CD4-positive, alpha-beta memory T cell (primary cell): ENCODE measurements at regions not wholly inside any gene's neighbourhood (a gene's known extent, or its start where the extent isn't known, plus 50 kb on each side); places are given as distances from the start of the nearest gene placed in this dataset.
"Not testable (repeated sequence)": the region's sequence is repeated elsewhere in the genome, so short reads cannot be mapped to it uniquely, and the experiment has no call there.

Source experiments
- CTCF ChIA-PET: fragments of 350-600 bp; sonication (Branson Sonifier 250); formaldehyde crosslinking; loops from one replicate; lab custom pipeline; 2021; ENCODE audit warnings: inconsistent platforms; ENCODE audit not compliant: partially characterized antibody; lab: Charles Lee
- POLR2A ChIA-PET: fragments of 350-600 bp; sonication (Branson Sonifier 250); formaldehyde crosslinking; loops from one replicate; lab custom pipeline; 2021; ENCODE audit not compliant: partially characterized antibody; lab: Charles Lee
- DNase-seq, 5 donors: peaks; one replicate each; pipeline versions ENCODE4 v3.0.0 to v3.0.0-alpha.2; 2020 to 2022; ENCODE audit warnings: mixed read lengths in 1 of 5
- H3K27ac ChIP-seq: one replicate; pipeline ENCODE4 v1.7.0; 2013; ENCODE audit warnings: low read depth, low read length
- H3K27me3 ChIP-seq: 2 replicates; pipeline ENCODE4 v1.7.0; 2013; ENCODE audit warnings: mild to moderate bottlenecking, low read length, moderate library complexity; ENCODE audit not compliant: insufficient read depth
- H3K36me3 ChIP-seq: 2 replicates; pipeline ENCODE4 v1.7.0; 2013; ENCODE audit warnings: mild to moderate bottlenecking, low read length, moderate library complexity; ENCODE audit not compliant: insufficient read depth
- H3K4me1 ChIP-seq: 2 replicates; pipeline ENCODE4 v1.7.0; 2013; ENCODE audit warnings: mild to moderate bottlenecking, low read length, moderate library complexity; ENCODE audit not compliant: insufficient read depth
- H3K4me3 ChIP-seq, 2 donors: one replicate each; pipeline ENCODE4 v1.7.0; 2013; ENCODE audit warnings: low read length in 2 of 2, mild to moderate bottlenecking in 1 of 2
- H3K9me3 ChIP-seq, 2 donors: one replicate each; pipeline ENCODE4 v1.7.0; 2013; ENCODE audit warnings: low read length in 2 of 2, control low read depth in 1 of 2; ENCODE audit not compliant: control insufficient read depth in 1 of 2
- H3K27ac Mint-ChIP-seq, 7 donors: one replicate each; pipeline ENCODE4 v1.8.0; 2020 to 2021; ENCODE audit warnings: mixed read lengths in 7 of 7, mild to moderate bottlenecking in 6 of 7, inconsistent platforms in 3 of 7, moderate library complexity in 3 of 7
- H3K27me3 Mint-ChIP-seq, 2 donors: one replicate each; pipeline ENCODE4 v1.8.0; 2020 to 2021; ENCODE audit warnings: mixed read lengths in 2 of 2
- H3K36me3 Mint-ChIP-seq, 2 donors: one replicate each; pipeline ENCODE4 v1.8.0; 2020 to 2021; ENCODE audit warnings: mixed read lengths in 2 of 2, inconsistent platforms in 1 of 2, mild to moderate bottlenecking in 1 of 2
- H3K4me1 Mint-ChIP-seq, 4 donors: one replicate each; pipeline ENCODE4 v1.8.0; 2020 to 2021; ENCODE audit warnings: mixed read lengths in 4 of 4, mild to moderate bottlenecking in 1 of 4
- H3K4me3 Mint-ChIP-seq, 8 donors: one replicate each; pipeline ENCODE4 v1.8.0; 2020 to 2021; ENCODE audit warnings: mixed read lengths in 8 of 8, mild to moderate bottlenecking in 7 of 8, moderate library complexity in 6 of 8, inconsistent platforms in 3 of 8
- H3K9me3 Mint-ChIP-seq, 8 donors: one replicate each; pipeline ENCODE4 v1.8.0; 2020 to 2021; ENCODE audit warnings: mixed read lengths in 8 of 8, mild to moderate bottlenecking in 5 of 8, inconsistent platforms in 3 of 8, moderate library complexity in 1 of 8
- intact Hi-C: fragments of 100-400 bp; cut with micrococcal nuclease; formaldehyde crosslinking; loops from one replicate; pipeline ENCODE4 v1.15.1; 2023

- Histone ChIP-seq H3K27me3 (no peaks in the 10 kb centered on the region), H3K4me1 (no peaks in the 10 kb centered on the region), H3K4me3 (no peak overlapping the region), H3K36me3 (no peaks in the 10 kb centered on the region), H3K9me3 (no peaks in the 10 kb centered on the region), H3K27ac (no peak overlapping the region)
- Mint-ChIP-seq H3K4me1 (no peaks in the 10 kb centered on the region), H3K4me3 (no peak overlapping the region), H3K9me3 (peaks cover 0 to 6% (median 3%) of the 10 kb centered on the region in 8 donors), H3K36me3 (no peaks in the 10 kb centered on the region), H3K27ac (no peak overlapping the region), H3K27me3 (peaks cover 5 to 11% of the 10 kb centered on the region in 2 donors)
- POLR2A ChIA-PET: no interaction called here
- no peak for DNase-seq
- CTCF ChIA-PET: no interaction called here
- intact Hi-C loops: no loop called here
Measured at GRCh38 chr15:81886080-81886479, 159.7 kb downstream of the MEX3B start.

GRCh38 chr15:81885135-81885534, 160.7 kb downstream of the MEX3B start:
- Histone ChIP-seq H3K9me3 (no peaks in the 10 kb centered on the region), H3K4me1 (no peaks in the 10 kb centered on the region), H3K27ac (no peak overlapping the region), H3K27me3 (no peaks in the 10 kb centered on the region), H3K36me3 (no peaks in the 10 kb centered on the region), H3K4me3 (no peak overlapping the region)
- no peak for DNase-seq
- no peaks in the 10 kb centered on the region for H3K36me3 Mint-ChIP-seq
- no peak overlapping the region for H3K4me3 Mint-ChIP-seq
- peaks cover 0 to 6% (median 3%) of the 10 kb centered on the region in 8 donors for H3K9me3 Mint-ChIP-seq
- H3K4me1 Mint-ChIP-seq: no peaks in the 10 kb centered on the region
- H3K27ac Mint-ChIP-seq: no peak overlapping the region
- intact Hi-C loops: no loop called here
- CTCF ChIA-PET: no interaction called here
- POLR2A ChIA-PET: no interaction called here
- H3K27me3 Mint-ChIP-seq: peaks cover 5 to 16% of the 10 kb centered on the region in 2 donors

DNA sequence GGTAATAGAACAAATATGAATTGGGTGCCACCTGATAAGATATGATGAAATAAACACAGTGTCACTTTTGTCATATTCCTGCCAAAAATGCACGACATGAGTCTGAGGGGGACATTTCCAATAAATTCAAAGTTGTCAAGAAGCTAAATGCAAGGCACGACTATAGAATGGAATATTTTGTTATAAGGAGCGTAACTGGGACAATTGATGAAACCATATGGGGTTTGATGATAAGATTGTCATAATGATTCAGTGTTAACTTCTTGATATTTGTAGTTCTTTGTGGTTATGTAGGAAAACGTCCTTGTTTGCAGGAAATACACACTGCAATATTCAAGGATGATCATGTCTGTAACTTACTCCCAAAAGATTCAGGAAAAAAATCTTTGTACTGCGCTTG, 163.3 kb downstream of the MEX3B start:
- POLR2A ChIA-PET: no interaction called here
- Mint-ChIP-seq H3K9me3 (peaks cover 0 to 6% (median under 1%) of the 10 kb centered on the region in 8 donors), H3K27me3 (peaks cover 5 to 12% of the 10 kb centered on the region in 2 donors), H3K36me3 (no peaks in the 10 kb centered on the region), H3K4me3 (no peak overlapping the region), H3K4me1 (no peaks in the 10 kb centered on the region), H3K27ac (no peak overlapping the region)
- Histone ChIP-seq H3K27me3 (peaks cover 3% of the 10 kb centered on the region), H3K27ac (no peak overlapping the region), H3K4me1 (no peaks in the 10 kb centered on the region), H3K4me3 (no peak overlapping the region), H3K9me3 (no peaks in the 10 kb centered on the region), H3K36me3 (no peaks in the 10 kb centered on the region)
- intact Hi-C loops: no loop called here
- CTCF ChIA-PET: no interaction called here
- DNase-seq: no peak

GRCh38 chr15:81880833-81881232, 165.0 kb downstream of the MEX3B start:
- H3K27ac Mint-ChIP-seq: no peak overlapping the region
- DNase-seq: no peak
- Histone ChIP-seq H3K4me1 (no peaks in the 10 kb centered on the region), H3K27me3 (peaks cover 3% of the 10 kb centered on the region), H3K9me3 (no peaks in the 10 kb centered on the region), H3K27ac (no peak overlapping the region), H3K4me3 (no peak overlapping the region), H3K36me3 (no peaks in the 10 kb centered on the region)
- no peak overlapping the region for H3K4me3 Mint-ChIP-seq
- H3K9me3 Mint-ChIP-seq: peaks cover 0 to 5% (median 0%) of the 10 kb centered on the region in 8 donors
- no peaks in the 10 kb centered on the region for H3K4me1 Mint-ChIP-seq
- intact Hi-C loops: no loop called here
- peaks cover 5 to 12% of the 10 kb centered on the region in 2 donors for H3K27me3 Mint-ChIP-seq
- H3K36me3 Mint-ChIP-seq: no peaks in the 10 kb centered on the region
- ChIA-PET POLR2A (no interaction called here), CTCF (no interaction called here)

GRCh38 chr15:81880314-81880713, 165.5 kb downstream of the MEX3B start:
- POLR2A ChIA-PET: no interaction called here
- H3K4me3 Mint-ChIP-seq: no peak overlapping the region

GRCh38 chr15:81875717-81876116, 170.1 kb downstream of the MEX3B start:
- intact Hi-C loops, CTCF ChIA-PET, H3K4me3 ChIP-seq, H3K36me3 Mint-ChIP-seq, H3K9me3 ChIP-seq, H3K9me3 Mint-ChIP-seq, H3K27ac Mint-ChIP-seq, H3K27me3 Mint-ChIP-seq, DNase-seq, H3K4me1 ChIP-seq, H3K4me3 Mint-ChIP-seq, H3K27ac ChIP-seq, POLR2A ChIA-PET, H3K27me3 ChIP-seq, H3K4me1 Mint-ChIP-seq, H3K36me3 ChIP-seq: not testable (repeated sequence)

More at GRCh38 chr15:81880314-81880713, 165.5 kb downstream of the MEX3B start:
- Histone ChIP-seq H3K4me3 (no peak overlapping the region), H3K27ac (no peak overlapping the region), H3K36me3 (no peaks in the 10 kb centered on the region), H3K27me3 (peaks cover 3% of the 10 kb centered on the region), H3K9me3 (no peaks in the 10 kb centered on the region), H3K4me1 (no peaks in the 10 kb centered on the region)
- no peak for DNase-seq
- intact Hi-C loops: no loop called here
- peaks cover 0 to 5% (median 0%) of the 10 kb centered on the region in 8 donors for H3K9me3 Mint-ChIP-seq
- no peaks in the 10 kb centered on the region for H3K4me1 Mint-ChIP-seq
- no peaks in the 10 kb centered on the region for H3K36me3 Mint-ChIP-seq
- H3K27me3 Mint-ChIP-seq: peaks cover 5 to 12% of the 10 kb centered on the region in 2 donors
- CTCF ChIA-PET: no interaction called here
- no peak overlapping the region for H3K27ac Mint-ChIP-seq

GRCh38 chr15:81870746-81871106, 175.1 kb downstream of the MEX3B start:
- H3K4me1 Mint-ChIP-seq, DNase-seq, H3K36me3 Mint-ChIP-seq, CTCF ChIA-PET, H3K4me3 ChIP-seq, H3K27ac Mint-ChIP-seq, H3K27me3 Mint-ChIP-seq, H3K27ac ChIP-seq, intact Hi-C loops, H3K4me1 ChIP-seq, H3K9me3 Mint-ChIP-seq, H3K36me3 ChIP-seq, H3K27me3 ChIP-seq, H3K9me3 ChIP-seq, POLR2A ChIA-PET: not testable (repeated sequence)
- H3K4me3 Mint-ChIP-seq: peak overlapping the region in 1 of 8 donors; percentile 17
